ENCODE measurements at regions not wholly inside any gene's neighbourhood (a gene's known extent, or its start where the extent isn't known, plus 50 kb on each side); places are given as distances from the start of the nearest gene placed in this dataset.

GRCh38 chr13:34747507-34747906 lies 194.6 kb upstream of the NBEA start:
- TF ChIP-seq ZFX (IDR thresholded peaks at IDR 0.05; ENCODE audit: borderline replicate concordance), result no peak
- TF ChIP-seq, protein P1, sequence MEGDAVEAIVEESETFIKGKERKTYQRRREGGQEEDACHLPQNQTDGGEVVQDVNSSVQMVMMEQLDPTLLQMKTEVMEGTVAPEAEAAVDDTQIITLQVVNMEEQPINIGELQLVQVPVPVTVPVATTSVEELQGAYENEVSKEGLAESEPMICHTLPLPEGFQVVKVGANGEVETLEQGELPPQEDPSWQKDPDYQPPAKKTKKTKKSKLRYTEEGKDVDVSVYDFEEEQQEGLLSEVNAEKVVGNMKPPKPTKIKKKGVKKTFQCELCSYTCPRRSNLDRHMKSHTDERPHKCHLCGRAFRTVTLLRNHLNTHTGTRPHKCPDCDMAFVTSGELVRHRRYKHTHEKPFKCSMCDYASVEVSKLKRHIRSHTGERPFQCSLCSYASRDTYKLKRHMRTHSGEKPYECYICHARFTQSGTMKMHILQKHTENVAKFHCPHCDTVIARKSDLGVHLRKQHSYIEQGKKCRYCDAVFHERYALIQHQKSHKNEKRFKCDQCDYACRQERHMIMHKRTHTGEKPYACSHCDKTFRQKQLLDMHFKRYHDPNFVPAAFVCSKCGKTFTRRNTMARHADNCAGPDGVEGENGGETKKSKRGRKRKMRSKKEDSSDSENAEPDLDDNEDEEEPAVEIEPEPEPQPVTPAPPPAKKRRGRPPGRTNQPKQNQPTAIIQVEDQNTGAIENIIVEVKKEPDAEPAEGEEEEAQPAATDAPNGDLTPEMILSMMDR (IDR thresholded peaks at IDR 0.05), result no peak
- no peak overlapping the region for H3K27ac ChIP-seq

DNA sequence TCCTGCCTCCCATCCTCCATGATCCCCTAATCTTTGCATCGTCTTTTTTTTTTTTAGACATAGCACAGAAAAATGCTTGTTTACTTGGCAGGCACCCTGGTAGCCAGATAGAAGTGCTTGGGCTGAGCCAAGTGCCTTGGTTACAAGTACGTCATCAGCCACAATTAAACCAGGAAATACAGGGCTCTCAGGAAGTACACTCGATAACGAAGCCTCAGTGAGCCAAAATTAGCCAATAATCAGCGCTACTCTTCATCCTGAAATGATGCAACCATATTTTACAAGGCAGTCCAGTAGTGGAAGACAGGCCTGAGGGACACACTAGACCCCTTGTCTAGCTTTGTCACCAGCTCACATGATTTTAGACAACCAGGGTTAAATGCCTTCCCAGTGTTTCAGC lies 194.0 kb upstream of the NBEA start:
- no peak for TF ChIP-seq ZFX (IDR thresholded peaks at IDR 0.05; ENCODE audit: borderline replicate concordance)
- TF ChIP-seq, protein P1 (IDR thresholded peaks at IDR 0.05), result no peak
- no peak overlapping the region for H3K27ac ChIP-seq

DNA sequence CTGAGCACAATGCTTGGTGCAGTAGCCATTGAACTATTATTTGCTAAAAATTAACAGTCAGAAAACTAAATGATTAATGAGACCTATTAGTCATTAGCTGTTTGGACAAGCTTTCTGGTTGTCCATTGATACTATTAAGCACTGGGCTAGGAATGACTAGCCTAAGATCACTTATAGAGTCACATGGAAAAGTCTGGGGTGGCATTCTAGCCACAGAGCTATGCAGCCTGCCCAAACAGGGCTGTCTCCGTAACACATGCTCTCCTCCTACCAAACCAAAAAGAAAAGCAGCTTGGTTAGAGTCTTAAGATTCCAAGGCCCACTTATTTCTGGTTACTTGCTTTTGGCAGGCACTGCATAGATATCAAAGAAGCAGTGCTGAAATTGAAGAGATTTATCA lies 193.5 kb upstream of the NBEA start:
- no peak overlapping the region for H3K27ac ChIP-seq
- no peak for TF ChIP-seq ZFX (IDR thresholded peaks at IDR 0.05; ENCODE audit: borderline replicate concordance)
- TF ChIP-seq, protein P1 (IDR thresholded peaks at IDR 0.05), result no peak

- TF ChIP-seq, protein P1 (IDR thresholded peaks at IDR 0.05), result no peak
- TF ChIP-seq ZFX (IDR thresholded peaks at IDR 0.05; ENCODE audit: borderline replicate concordance), result no peak
- no peak overlapping the region for H3K27ac ChIP-seq
Measured at GRCh38 chr13:34749046-34749445, 193.0 kb upstream of the NBEA start.

DNA sequence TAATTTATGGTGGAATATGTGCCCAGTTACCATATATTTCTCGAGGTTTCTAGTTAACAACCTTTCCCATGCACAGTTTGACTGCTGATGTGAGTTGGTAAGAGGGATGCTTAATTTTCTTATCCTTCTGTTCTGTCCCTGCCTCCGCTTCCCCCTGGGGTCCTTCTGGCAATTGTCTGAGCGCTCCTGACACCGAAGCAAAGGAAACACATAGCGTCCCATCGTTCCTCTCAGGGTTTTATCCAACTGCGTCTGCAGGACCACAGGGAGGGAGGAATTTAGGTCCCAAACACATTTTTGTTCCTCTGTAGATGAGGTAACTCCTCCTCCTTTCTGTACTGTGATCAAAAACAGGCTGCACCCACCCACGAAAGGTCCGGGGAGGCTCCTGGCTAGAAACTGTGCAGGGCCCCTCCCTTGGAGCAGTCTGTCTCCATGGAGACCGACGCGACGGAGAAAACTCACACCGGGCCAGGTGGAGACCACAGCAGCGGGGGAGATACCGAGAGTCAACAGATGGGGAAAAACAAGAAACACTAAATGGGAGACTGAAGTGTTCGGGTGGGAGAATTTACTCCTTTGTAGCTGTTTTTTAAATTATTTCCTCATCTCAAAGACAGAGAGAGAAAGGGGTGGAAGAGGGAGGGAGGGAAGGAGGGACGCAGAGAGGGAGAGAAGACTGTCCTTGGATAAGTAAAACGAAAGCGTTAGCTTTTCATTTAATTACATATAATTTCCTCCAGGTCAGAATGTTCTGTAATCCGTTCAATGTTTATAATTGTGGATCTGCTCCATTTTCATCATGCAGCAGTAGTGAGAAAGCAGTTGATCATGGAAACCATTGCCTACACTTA lies 191.8 kb upstream of the NBEA start:
- TF ChIP-seq, protein P1 (IDR thresholded peaks at IDR 0.05), result no peak
- no peak for TF ChIP-seq ZFX (IDR thresholded peaks at IDR 0.05; ENCODE audit: borderline replicate concordance)
- H3K27ac ChIP-seq, result no peak overlapping the region

DNA sequence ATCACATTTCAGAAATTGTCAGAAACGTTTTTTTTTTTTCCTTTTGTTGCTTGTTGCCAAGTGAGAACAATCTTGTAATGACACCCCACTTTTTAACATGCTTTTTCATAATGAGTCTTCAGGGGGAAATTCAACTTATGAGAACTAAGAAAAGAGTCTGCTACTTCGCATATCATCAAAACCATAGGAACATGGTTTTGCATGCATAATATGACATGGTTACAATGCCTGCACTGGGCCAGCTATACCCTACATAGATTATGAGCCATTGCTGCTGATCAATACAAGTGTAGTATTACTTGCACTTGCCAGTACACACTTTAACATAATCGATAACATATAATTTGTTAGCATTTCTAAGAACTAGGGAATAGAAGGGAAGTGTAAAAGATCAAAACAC lies 191.0 kb upstream of the NBEA start:
- H3K27ac ChIP-seq, result no peak overlapping the region
- TF ChIP-seq, protein P1 (IDR thresholded peaks at IDR 0.05), result no peak
- no peak for TF ChIP-seq ZFX (IDR thresholded peaks at IDR 0.05; ENCODE audit: borderline replicate concordance)

DNA sequence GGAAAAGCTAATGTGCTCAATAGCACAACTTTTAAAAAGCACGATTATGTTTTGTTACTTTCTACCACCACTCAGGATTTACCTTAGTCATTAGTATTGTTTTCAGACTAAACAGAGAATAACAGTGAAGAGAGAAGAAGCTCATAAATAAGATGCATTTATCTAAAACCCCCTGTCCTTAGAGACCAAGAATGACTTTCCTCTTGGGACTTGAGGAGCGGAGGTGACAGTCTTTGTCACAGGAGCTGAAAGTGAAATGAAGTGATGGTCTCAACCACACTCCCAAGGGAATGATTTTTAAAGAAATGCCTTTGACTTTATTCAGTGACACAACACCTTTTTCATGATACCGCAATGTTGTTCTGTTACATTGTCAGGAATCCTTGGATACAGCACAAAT lies 190.6 kb upstream of the NBEA start:
- TF ChIP-seq, protein P1 (IDR thresholded peaks at IDR 0.05), result no peak
- TF ChIP-seq ZFX (IDR thresholded peaks at IDR 0.05; ENCODE audit: borderline replicate concordance), result no peak
- no peak overlapping the region for H3K27ac ChIP-seq

Measured in 22Rv1 (cell line).